Activated CD4-positive, alpha-beta T cell treated with anti-CD3 and anti-CD28 coated beads, Interleukin-2, amount 10 ng/mL, durations not matched to agents 7 days and 5 days (primary cell): ENCODE measurements at regions not wholly inside any gene's neighbourhood (a gene's known extent, or its start where the extent isn't known, plus 50 kb on each side); places are given as distances from the start of the nearest gene placed in this dataset.
"Not testable (repeated sequence)": the region's sequence is repeated elsewhere in the genome, so short reads cannot be mapped to it uniquely, and the experiment has no call there.

Experiments
- CTCF ChIA-PET: fragments of 350-600 bp; sonication (Branson Sonifier 250); formaldehyde crosslinking; loops from one replicate; lab custom pipeline; 2021; ENCODE audit warnings: antibody characterized with exemption; lab: Charles Lee
- POLR2A ChIA-PET: fragments of 350-600 bp; sonication (Branson Sonifier 250); formaldehyde crosslinking; loops from one replicate; lab custom pipeline; 2021; ENCODE audit warnings: antibody characterized with exemption; lab: Charles Lee
- DNase-seq: peaks from one replicate; pipeline ENCODE4 v3.0.0-alpha.2; 2020
- H3K27ac Mint-ChIP-seq: one replicate; pipeline ENCODE4 v1.8.0; 2021; ENCODE audit warnings: mild to moderate bottlenecking, moderate library complexity, mixed read lengths
- H3K27me3 Mint-ChIP-seq: one replicate; pipeline ENCODE4 v1.8.0; 2021; ENCODE audit warnings: mixed read lengths
- H3K36me3 Mint-ChIP-seq: one replicate; pipeline ENCODE4 v1.8.0; 2021; ENCODE audit warnings: low read depth, mixed read lengths
- H3K4me1 Mint-ChIP-seq: one replicate; pipeline ENCODE4 v1.8.0; 2021; ENCODE audit warnings: mixed read lengths
- H3K4me3 Mint-ChIP-seq: one replicate; pipeline ENCODE4 v1.8.0; 2021; ENCODE audit warnings: mild to moderate bottlenecking, moderate library complexity, mixed read lengths
- H3K9me3 Mint-ChIP-seq: one replicate; pipeline ENCODE4 v1.8.0; 2021; ENCODE audit warnings: mixed read lengths

GRCh38 chr13:28607187-28607955 lies 51.6 kb upstream of the POMP start:
- Mint-ChIP-seq H3K4me3 (no peak overlapping the region), H3K36me3 (no peaks in the 10 kb centered on the region), H3K4me1 (peaks cover 19% of the 10 kb centered on the region), H3K27me3 (no peaks in the 10 kb centered on the region), H3K9me3 (no peaks in the 10 kb centered on the region), H3K27ac (no peak overlapping the region)
- ChIA-PET POLR2A (interaction anchor here (0.6 kb wide), 1 partner anchor 184 kb away, joined by 4 read pairs; no protein-coding TSS in a partner anchor), CTCF (interaction anchor here (1.0 to 1.1 kb wide), 2 partner anchors 17 to 250 kb away, joined by 3 to 4 read pairs; no protein-coding TSS in a partner anchor)
- DNase-seq, result no peak

GRCh38 chr13:28606466-28606865 lies 52.5 kb upstream of the POMP start:
- ChIA-PET CTCF (interaction anchor here (1.0 to 1.1 kb wide), 2 partner anchors 16 to 249 kb away, joined by 3 to 4 read pairs; no protein-coding TSS in a partner anchor), POLR2A (no interaction called here)
- no peak overlapping the region for H3K27ac Mint-ChIP-seq
- DNase-seq, result no peak
- no peaks in the 10 kb centered on the region for H3K9me3 Mint-ChIP-seq
- H3K4me3 Mint-ChIP-seq, result no peak overlapping the region
- peaks cover 11% of the 10 kb centered on the region for H3K4me1 Mint-ChIP-seq
- no peaks in the 10 kb centered on the region for H3K36me3 Mint-ChIP-seq
- H3K27me3 Mint-ChIP-seq, result no peaks in the 10 kb centered on the region

- H3K9me3 Mint-ChIP-seq, H3K36me3 Mint-ChIP-seq, DNase-seq, H3K27ac Mint-ChIP-seq, H3K27me3 Mint-ChIP-seq, POLR2A ChIA-PET, CTCF ChIA-PET, H3K4me1 Mint-ChIP-seq, H3K4me3 Mint-ChIP-seq: not testable (repeated sequence)
Measured at GRCh38 chr13:28605147-28605546, 53.8 kb upstream of the POMP start.

GRCh38 chr13:28603043-28603664 lies 55.8 kb upstream of the POMP start:
- H3K27me3 Mint-ChIP-seq, result no peaks in the 10 kb centered on the region
- H3K4me3 Mint-ChIP-seq, result no peak overlapping the region
- DNase-seq, result no peak
- H3K36me3 Mint-ChIP-seq, result no peaks in the 10 kb centered on the region
- no peak overlapping the region for H3K27ac Mint-ChIP-seq
- POLR2A ChIA-PET, result no interaction called here
- H3K4me1 Mint-ChIP-seq, result no peaks in the 10 kb centered on the region
- H3K9me3 Mint-ChIP-seq, result no peaks in the 10 kb centered on the region
- CTCF ChIA-PET, result no interaction called here

- Mint-ChIP-seq H3K4me1 (no peaks in the 10 kb centered on the region), H3K4me3 (no peak overlapping the region), H3K9me3 (no peaks in the 10 kb centered on the region), H3K27me3 (no peaks in the 10 kb centered on the region), H3K27ac (no peak overlapping the region), H3K36me3 (no peaks in the 10 kb centered on the region)
- ChIA-PET CTCF (no interaction called here), POLR2A (no interaction called here)
- no peak for DNase-seq
Measured at GRCh38 chr13:28602580-28602979, 56.4 kb upstream of the POMP start.

- no peaks in the 10 kb centered on the region for H3K36me3 Mint-ChIP-seq
Measured at GRCh38 chr13:28601581-28601980, 57.3 kb upstream of the POMP start.

GRCh38 chr13:28597641-28598040 lies 61.3 kb upstream of the POMP start:
- Mint-ChIP-seq H3K4me3 (no peak overlapping the region), H3K9me3 (no peaks in the 10 kb centered on the region), H3K27ac (no peak overlapping the region), H3K4me1 (no peaks in the 10 kb centered on the region), H3K36me3 (no peaks in the 10 kb centered on the region), H3K27me3 (peaks cover 4% of the 10 kb centered on the region)
- DNase-seq, result no peak
- POLR2A ChIA-PET, result no interaction called here
- CTCF ChIA-PET, result no interaction called here

More at GRCh38 chr13:28601581-28601980, 57.3 kb upstream of the POMP start:
- no peaks in the 10 kb centered on the region for H3K9me3 Mint-ChIP-seq
- H3K4me3 Mint-ChIP-seq, result no peak overlapping the region
- H3K27me3 Mint-ChIP-seq, result no peaks in the 10 kb centered on the region
- ChIA-PET CTCF (interaction anchor here (0.6 to 0.9 kb wide), 2 partner anchors 10 to 164 kb away, joined by 3 read pairs; no protein-coding TSS in a partner anchor), POLR2A (interaction anchor here (0.5 kb wide), 1 partner anchor 203 kb away, joined by 3 read pairs; no protein-coding TSS in a partner anchor)
- DNase-seq, result no peak
- H3K27ac Mint-ChIP-seq, result no peak overlapping the region
- no peaks in the 10 kb centered on the region for H3K4me1 Mint-ChIP-seq

- ChIA-PET POLR2A (no interaction called here), CTCF (interaction anchor here (0.8 to 1.3 kb wide), 2 partner anchors 17 to 53 kb away, joined by 3 read pairs; no protein-coding TSS in a partner anchor)
- Mint-ChIP-seq H3K27ac (no peak overlapping the region), H3K9me3 (no peaks in the 10 kb centered on the region), H3K4me3 (no peak overlapping the region), H3K27me3 (peaks cover 9% of the 10 kb centered on the region), H3K4me1 (peaks cover 6% of the 10 kb centered on the region), H3K36me3 (no peaks in the 10 kb centered on the region)
- DNase-seq, result no peak
Measured at GRCh38 chr13:28590461-28590860, 68.5 kb upstream of the POMP start.

- Mint-ChIP-seq H3K27ac (no peak overlapping the region), H3K27me3 (peaks cover 5% of the 10 kb centered on the region), H3K9me3 (no peaks in the 10 kb centered on the region), H3K4me3 (no peak overlapping the region), H3K36me3 (no peaks in the 10 kb centered on the region), H3K4me1 (peaks cover 9% of the 10 kb centered on the region)
- no peak for DNase-seq
- POLR2A ChIA-PET, result no interaction called here
- CTCF ChIA-PET, result no interaction called here
Measured at GRCh38 chr13:28588296-28588695, 70.6 kb upstream of the POMP start.

GRCh38 chr13:28587174-28587540 lies 71.8 kb upstream of the POMP start:
- H3K27me3 Mint-ChIP-seq, result peaks cover 1% of the 10 kb centered on the region
- DNase-seq, result no peak
- H3K9me3 Mint-ChIP-seq, result no peaks in the 10 kb centered on the region
- no peak overlapping the region for H3K27ac Mint-ChIP-seq
- H3K36me3 Mint-ChIP-seq, result no peaks in the 10 kb centered on the region
- no peak overlapping the region for H3K4me3 Mint-ChIP-seq
- POLR2A ChIA-PET, result no interaction called here
- CTCF ChIA-PET, result no interaction called here
- peaks cover 14% of the 10 kb centered on the region for H3K4me1 Mint-ChIP-seq

- DNase-seq, result no peak
- H3K27me3 Mint-ChIP-seq, result no peaks in the 10 kb centered on the region
- H3K4me3 Mint-ChIP-seq, result no peak overlapping the region
- POLR2A ChIA-PET, result no interaction called here
- peaks cover 14% of the 10 kb centered on the region for H3K4me1 Mint-ChIP-seq
- H3K36me3 Mint-ChIP-seq, result no peaks in the 10 kb centered on the region
- no peak overlapping the region for H3K27ac Mint-ChIP-seq
- CTCF ChIA-PET, result no interaction called here
- H3K9me3 Mint-ChIP-seq, result no peaks in the 10 kb centered on the region
Measured at GRCh38 chr13:28586439-28587173, 72.3 kb upstream of the POMP start.

GRCh38 chr13:28585561-28585960 lies 73.4 kb upstream of the POMP start:
- DNase-seq, result no peak

GRCh38 chr13:28584873-28585381 lies 74.0 kb upstream of the POMP start:
- POLR2A ChIA-PET, result no interaction called here
- H3K4me3 Mint-ChIP-seq, result no peak overlapping the region

More at GRCh38 chr13:28585561-28585960, 73.4 kb upstream of the POMP start:
- no peaks in the 10 kb centered on the region for H3K36me3 Mint-ChIP-seq
- H3K4me3 Mint-ChIP-seq, result no peak overlapping the region
- H3K9me3 Mint-ChIP-seq, result no peaks in the 10 kb centered on the region
- ChIA-PET POLR2A (no interaction called here), CTCF (no interaction called here)
- H3K27me3 Mint-ChIP-seq, result no peaks in the 10 kb centered on the region
- no peak overlapping the region for H3K27ac Mint-ChIP-seq
- H3K4me1 Mint-ChIP-seq, result peaks cover 14% of the 10 kb centered on the region

More at GRCh38 chr13:28584873-28585381, 74.0 kb upstream of the POMP start:
- no peaks in the 10 kb centered on the region for H3K9me3 Mint-ChIP-seq
- no peak for DNase-seq
- no peaks in the 10 kb centered on the region for H3K27me3 Mint-ChIP-seq
- peaks cover 14% of the 10 kb centered on the region for H3K4me1 Mint-ChIP-seq
- CTCF ChIA-PET, result no interaction called here
- H3K27ac Mint-ChIP-seq, result no peak overlapping the region
- H3K36me3 Mint-ChIP-seq, result no peaks in the 10 kb centered on the region
